C4-2B (cell line): ENCODE measurements at regions not wholly inside any gene's neighbourhood (a gene's known extent, or its start where the extent isn't known, plus 50 kb on each side); places are given as distances from the start of the nearest gene placed in this dataset.

ENCODE experiments used
- H3K27ac ChIP-seq: fragments of 450-650 bp; 2 replicates; pipeline ENCODE4 v1.5.1; 2017
- CTCF ChIP-seq: fragments of 450-650 bp; conservative IDR thresholded peaks from 2 replicates; pipeline ENCODE4 v1.5.1; 2017; ENCODE audit warnings: mild to moderate bottlenecking
- ZFX ChIP-seq: fragments of 450-650 bp; IDR thresholded peaks from 2 replicates; pipeline ENCODE4 v1.6.1; 2017

- no peak for TF ChIP-seq ZFX
- TF ChIP-seq CTCF = no peak
- H3K27ac ChIP-seq = no peak overlapping the region
Measured at GRCh38 chr13:106118996-106119395, 416.5 kb downstream of the EFNB2 start.

GRCh38 chr13:106118050-106118449 is 417.4 kb downstream of the EFNB2 start:
- no peak overlapping the region for H3K27ac ChIP-seq
- no peak for TF ChIP-seq CTCF
- no peak for TF ChIP-seq ZFX

- no peak for TF ChIP-seq CTCF
- TF ChIP-seq ZFX = no peak
Measured at GRCh38 chr13:106117640-106118039, 417.8 kb downstream of the EFNB2 start.

GRCh38 chr13:106117035-106117434 is 418.4 kb downstream of the EFNB2 start:
- TF ChIP-seq ZFX (no peak), CTCF (no peak)
- no peak overlapping the region for H3K27ac ChIP-seq

More at GRCh38 chr13:106117640-106118039, 417.8 kb downstream of the EFNB2 start:
- H3K27ac ChIP-seq = no peak overlapping the region

GRCh38 chr13:106115081-106115480 is 420.4 kb downstream of the EFNB2 start:
- H3K27ac ChIP-seq = no peak overlapping the region

GRCh38 chr13:106113796-106114195 is 421.7 kb downstream of the EFNB2 start:
- no peak overlapping the region for H3K27ac ChIP-seq
- TF ChIP-seq CTCF = no peak

More at GRCh38 chr13:106115081-106115480, 420.4 kb downstream of the EFNB2 start:
- no peak for TF ChIP-seq ZFX
- TF ChIP-seq CTCF = no peak

GRCh38 chr13:106112191-106112590 is 423.3 kb downstream of the EFNB2 start:
- H3K27ac ChIP-seq = no peak overlapping the region
- TF ChIP-seq CTCF (no peak), ZFX (no peak)
